ENCODE measurements at regions not wholly inside any gene's neighbourhood (a gene's known extent, or its start where the extent isn't known, plus 50 kb on each side); places are given as distances from the start of the nearest gene placed in this dataset.
"Not testable (repeated sequence)": the region's sequence is repeated elsewhere in the genome, so short reads cannot be mapped to it uniquely, and the experiment has no call there.

DNA sequence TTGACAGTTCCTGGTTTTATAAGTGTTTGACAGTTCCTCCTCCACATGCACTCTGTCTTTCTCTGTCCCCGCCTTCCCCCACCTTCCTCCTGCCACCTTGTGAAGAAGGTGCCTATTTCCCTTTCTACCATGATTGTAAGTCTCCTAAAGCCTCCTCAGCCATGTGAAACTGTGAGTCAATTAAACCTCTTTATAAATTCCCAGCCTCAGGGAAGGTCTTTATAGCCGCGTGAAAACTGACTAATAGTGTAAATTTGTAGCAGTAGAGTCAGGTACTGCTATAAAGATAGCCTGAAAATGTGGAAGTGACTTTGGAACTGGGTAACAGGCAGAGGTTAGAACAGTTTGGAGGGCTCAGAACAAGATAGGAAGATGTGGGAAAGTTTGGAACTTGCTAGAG is 88.7 kb upstream of the ADORA2B start:
- in situ Hi-C loops (cut with HindIII; ENCODE audit: low sequenced_read_pairs); DNase-seq (ENCODE audit: low spot score): not testable (repeated sequence)

DNA sequence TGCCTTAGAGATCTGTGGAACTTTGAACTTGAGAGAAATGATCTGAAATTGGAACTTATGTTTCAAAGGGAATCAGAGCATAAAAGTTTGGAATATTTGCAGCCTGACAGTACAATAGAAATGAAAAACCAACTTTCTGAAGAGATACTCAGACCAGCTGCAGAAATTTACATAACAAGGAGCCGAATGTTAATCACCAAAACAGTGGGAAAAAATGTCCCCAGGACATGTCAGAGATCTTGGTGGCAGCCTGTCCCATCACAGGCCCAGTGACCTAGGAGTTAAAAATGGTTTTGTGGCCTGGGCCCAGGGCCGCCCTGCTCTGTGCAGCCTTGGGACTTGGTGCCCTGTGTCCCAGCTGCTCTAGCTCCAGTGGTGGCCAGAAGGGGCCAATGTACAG is 88.2 kb upstream of the ADORA2B start:
- DNase-seq (ENCODE audit: low spot score); in situ Hi-C loops (cut with HindIII; ENCODE audit: low sequenced_read_pairs): not testable (repeated sequence)

DNA sequence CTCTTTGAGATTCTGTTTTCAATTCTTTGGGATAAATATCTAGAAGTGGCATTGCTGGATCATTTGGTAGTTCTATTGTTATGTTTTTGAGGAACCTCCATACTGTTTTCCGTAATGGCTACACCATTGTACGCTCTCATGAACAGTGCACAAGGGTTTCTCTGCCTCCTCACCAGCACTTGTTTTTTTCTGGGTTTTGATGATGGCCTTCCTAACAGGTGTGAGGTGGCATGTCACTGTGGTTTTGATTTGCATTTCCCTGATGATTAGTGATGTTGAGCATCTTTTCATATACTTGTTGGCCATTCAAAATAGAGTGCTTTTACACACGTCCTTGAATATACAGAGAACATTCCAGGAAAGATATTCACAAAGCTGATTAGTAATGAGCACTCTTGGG is 86.8 kb upstream of the ADORA2B start:
- DNase-seq (ENCODE audit: low spot score); in situ Hi-C loops (cut with HindIII; ENCODE audit: low sequenced_read_pairs): not testable (repeated sequence)

DNA sequence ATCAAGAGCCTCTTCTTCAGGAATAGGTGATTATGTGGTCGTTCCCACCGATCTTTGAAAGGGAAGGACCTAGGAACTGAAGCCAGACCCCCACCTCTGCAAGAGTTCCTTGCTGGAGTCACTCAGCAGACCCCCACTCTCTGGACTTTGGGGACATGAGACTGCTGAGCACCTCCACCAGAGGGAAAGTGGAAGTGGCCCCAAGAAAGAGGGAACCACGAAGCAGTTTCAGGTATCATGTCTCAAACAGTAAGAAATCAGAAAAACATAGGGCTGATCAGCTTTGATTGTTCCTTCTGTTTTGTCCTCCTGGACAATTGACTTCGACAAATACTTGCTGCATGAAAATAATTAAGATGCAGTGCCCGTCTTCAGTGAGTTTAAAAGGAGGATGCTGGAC is 84.2 kb upstream of the ADORA2B start:
- in situ Hi-C loops (cut with HindIII; ENCODE audit: low sequenced_read_pairs); DNase-seq (ENCODE audit: low spot score): not testable (repeated sequence)

DNA sequence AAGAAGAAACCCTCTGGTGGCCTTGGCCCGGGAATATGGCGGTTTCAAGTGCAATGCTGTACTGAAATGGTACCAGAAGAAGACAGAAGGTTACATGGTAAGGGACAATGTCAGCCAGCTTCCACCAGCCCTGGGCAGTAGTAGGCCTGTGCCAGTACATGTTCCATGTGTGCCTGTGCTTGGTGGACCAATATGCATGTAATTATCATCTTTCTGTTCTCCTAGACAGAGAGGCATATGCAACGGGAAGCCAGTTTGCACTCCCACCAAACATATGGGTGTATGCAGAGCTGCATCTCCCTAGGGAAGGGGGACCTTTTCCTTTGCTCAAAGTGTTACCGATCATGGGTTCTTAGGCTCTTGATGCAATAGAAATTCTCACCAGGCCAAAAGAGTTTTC is 80.9 kb upstream of the ADORA2B start:
- in situ Hi-C loops (cut with HindIII; ENCODE audit: low sequenced_read_pairs); DNase-seq (ENCODE audit: low spot score): not testable (repeated sequence)

DNA sequence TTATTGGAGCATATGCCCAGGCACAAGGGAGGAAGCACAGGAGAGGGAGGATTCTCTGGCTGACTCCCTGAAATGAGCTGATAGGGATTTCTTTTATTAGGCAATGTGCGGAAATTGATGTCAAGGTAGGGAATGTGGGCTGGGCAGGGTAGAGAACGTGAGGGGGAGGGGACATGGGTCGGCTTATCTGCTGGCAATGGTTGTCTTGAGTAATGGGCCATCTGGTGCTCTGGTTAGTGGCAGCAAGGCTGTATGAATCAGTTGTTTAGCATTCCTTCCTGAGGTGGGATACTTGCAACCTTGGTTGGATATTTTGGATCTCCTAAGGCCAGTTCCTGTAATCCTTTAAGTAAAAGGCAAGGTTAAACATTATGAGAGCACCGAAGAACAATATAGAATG is 80.5 kb upstream of the ADORA2B start:
- DNase-seq (ENCODE audit: low spot score); in situ Hi-C loops (cut with HindIII; ENCODE audit: low sequenced_read_pairs): not testable (repeated sequence)

DNA sequence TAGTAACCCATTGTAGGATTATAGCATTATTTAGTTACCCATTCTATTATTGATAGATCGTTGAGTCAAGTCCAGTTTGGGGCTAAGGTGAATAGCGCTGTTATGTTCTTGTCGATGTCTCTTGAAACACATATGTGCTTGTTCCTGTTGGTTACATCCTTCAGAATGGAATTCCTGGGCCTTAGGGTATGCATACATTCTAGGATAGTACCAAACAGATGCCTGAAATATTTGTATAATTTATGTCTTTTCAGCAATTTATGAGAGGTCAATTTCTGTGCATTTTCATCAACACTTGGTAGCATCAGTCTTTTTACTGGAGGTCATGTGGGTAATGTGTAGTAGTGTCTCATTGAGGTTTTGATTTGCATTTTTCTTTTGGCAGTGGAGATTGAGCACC is 78.9 kb upstream of the ADORA2B start:
- DNase-seq (ENCODE audit: low spot score); in situ Hi-C loops (cut with HindIII; ENCODE audit: low sequenced_read_pairs): not testable (repeated sequence)

DNA sequence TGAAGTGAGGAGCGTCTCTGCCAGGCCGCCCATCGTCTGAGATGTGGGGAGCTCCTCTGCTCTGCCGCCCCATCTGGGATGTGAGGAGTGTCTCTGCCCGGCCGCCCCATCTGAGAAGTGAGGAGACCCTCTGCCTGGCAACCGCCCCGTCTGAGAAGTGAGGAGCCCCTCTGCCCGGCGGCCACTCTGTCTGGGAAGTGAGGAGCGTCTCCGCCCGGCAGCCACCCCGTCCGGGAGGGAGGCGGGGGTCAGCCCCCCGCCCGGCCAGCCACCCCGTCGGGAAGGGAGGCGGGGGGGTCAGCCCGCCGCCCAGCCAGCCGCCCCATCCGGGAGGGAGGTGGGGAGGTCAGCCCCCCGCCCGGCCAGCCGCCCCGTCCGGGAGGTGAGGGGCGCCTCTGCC is 77.6 kb upstream of the ADORA2B start:
- in situ Hi-C loops (cut with HindIII; ENCODE audit: low sequenced_read_pairs) = not testable (repeated sequence)

DNA sequence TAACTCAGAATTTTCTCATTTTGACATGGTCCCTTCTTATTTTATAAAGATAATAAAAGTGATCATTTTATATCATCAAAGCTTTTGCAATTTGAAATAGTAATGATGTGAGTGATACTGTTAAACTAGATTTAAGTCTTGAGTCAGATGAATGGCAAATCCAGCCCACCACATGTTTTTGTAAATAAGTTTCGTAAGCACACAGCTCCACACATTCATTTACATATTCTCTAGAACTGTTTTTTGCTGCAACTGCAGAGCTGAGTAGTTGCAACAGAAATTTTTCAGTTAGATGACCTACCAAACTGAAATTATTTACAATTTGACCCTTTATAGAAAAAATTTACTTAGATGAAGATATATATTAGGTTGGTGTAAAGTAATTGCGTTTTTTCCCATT is 75.1 kb upstream of the ADORA2B start:
- DNase-seq (ENCODE audit: low spot score); in situ Hi-C loops (cut with HindIII; ENCODE audit: low sequenced_read_pairs): not testable (repeated sequence)

More for the DNA sequence above, 77.6 kb upstream of the ADORA2B start:
- not testable (repeated sequence) for DNase-seq (ENCODE audit: low spot score)

DNA sequence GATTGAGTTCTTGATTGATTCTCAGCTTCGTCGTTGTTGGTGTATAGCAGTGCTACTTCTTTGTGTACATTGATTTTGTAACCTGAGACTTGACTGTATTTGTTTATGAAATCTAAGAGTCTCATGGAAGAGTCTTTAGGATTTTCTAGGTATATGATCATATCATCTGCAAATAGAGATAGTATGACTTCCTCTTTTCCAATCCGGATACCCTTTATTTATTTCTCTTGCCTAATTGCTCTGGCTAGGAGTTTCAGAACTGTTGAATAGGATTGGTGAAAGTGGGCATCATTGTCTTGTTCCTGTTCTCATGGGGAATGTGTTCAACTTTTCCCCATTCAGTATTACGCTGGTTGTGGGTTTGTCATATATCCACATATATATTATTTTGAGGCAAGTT is 72.3 kb upstream of the ADORA2B start:
- DNase-seq (ENCODE audit: low spot score); in situ Hi-C loops (cut with HindIII; ENCODE audit: low sequenced_read_pairs): not testable (repeated sequence)

DNA sequence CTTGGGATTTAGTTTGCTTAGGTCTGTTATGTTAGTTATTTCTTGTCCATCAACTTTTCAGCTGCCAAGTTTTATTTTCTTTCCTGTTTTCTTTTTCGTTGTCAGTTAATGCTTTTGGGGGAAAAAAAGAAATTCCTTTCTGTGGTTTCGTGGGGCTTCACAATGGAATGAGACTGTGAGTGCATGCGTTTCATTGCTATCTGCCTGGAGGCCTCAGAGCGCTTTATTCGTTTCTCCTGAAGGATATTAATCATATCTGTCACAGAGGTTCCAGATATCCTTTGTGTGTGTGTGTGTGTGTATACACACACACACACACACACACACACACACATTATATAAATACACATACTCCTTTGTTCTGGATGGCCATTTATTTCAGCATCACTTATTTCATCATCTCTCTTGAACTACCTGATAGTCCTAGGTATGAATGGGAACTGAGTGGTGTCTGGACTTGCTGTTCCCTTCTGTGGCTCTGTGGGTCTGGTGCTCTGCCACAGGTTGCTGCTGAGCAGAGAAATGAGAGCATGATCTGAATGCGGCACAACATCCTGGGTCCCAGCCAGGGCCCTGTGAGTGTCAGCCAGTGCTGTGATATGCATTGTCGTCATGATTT is 66.9 kb upstream of the ADORA2B start:
- DNase-seq (ENCODE audit: low spot score); in situ Hi-C loops (cut with HindIII; ENCODE audit: low sequenced_read_pairs): not testable (repeated sequence)

DNA sequence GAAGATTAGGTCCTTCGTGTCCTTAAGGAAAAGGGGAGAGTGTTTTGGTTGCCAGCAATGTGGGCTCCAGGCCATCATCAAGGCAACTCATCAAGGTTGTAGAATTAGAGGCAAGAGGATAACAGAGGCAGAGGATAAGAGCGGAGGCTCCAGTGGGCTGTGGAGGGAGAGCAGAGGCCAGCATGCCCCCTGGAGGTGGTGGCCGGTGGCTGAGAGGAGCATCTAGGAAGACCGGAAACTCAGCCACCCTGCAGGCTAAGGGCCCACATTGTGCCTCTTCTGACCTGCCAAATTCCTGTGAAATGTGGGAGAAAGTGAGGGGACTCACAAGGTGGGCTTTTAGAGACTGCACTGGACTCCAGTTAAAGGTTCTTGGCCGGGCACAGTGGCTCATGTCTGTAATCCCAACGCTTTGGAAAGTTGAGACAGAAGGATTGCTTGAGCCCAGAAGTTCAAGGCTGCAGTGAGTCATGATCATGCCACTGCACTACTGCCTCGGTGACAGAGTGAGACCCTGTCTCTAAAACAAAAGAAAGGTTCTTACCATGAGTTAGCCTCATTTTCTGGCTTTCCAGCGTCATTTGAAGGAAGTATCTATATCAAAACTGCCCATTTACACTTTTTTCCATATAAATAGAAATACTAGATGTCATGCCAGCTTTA is 62.7 kb upstream of the ADORA2B start:
- in situ Hi-C loops (cut with HindIII; ENCODE audit: low sequenced_read_pairs) = no loop called here

DNA sequence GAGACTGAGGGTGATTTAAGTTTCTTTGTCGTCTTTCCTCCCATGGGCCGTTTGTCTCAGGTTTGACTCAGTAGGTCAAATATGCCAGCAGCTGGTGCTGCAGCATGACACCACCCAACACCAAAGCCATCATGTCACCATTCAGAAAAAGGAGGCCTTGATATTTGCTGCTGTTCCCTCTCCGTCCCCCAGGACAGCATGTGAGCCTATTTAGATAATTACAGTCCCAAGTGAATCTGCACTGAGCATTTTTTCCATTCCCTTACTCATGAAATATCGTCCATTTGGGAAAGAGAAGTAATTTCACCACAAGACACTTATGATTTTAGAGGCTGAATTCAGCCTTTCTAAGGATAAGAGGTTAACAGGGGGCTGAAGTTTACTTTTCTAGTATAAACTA is 62.2 kb upstream of the ADORA2B start:
- in situ Hi-C loops (cut with HindIII; ENCODE audit: low sequenced_read_pairs) = no loop called here
- DNase-seq (ENCODE audit: low spot score) = no peak

More for the DNA sequence above, 62.7 kb upstream of the ADORA2B start:
- no peak for DNase-seq (ENCODE audit: low spot score)

DNA sequence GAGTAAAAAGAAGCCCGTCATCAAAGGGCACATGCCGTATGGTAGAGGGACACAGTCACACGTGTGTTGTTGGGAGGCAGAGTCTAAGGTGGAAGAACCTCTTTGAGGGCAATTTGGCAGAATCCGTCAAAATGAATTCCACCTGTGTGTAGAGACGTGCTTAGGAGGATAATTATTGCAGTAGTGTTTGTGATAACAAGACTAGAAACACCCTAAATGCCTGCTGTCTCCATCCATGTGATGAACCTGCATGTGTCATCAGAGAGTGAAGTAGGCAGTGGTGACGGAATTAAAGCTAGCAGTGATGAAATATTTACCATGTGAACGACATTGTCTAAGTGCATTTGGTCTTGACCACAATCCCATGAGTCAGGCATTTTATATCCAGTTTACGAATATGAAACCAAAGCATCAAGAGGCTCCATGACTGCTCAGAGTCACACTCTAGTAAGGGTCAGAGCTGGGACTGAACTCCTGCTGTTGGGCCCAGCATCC is 61.3 kb upstream of the ADORA2B start:
- DNase-seq (ENCODE audit: low spot score) = no peak
- in situ Hi-C loops (cut with HindIII; ENCODE audit: low sequenced_read_pairs) = no loop called here

DNA sequence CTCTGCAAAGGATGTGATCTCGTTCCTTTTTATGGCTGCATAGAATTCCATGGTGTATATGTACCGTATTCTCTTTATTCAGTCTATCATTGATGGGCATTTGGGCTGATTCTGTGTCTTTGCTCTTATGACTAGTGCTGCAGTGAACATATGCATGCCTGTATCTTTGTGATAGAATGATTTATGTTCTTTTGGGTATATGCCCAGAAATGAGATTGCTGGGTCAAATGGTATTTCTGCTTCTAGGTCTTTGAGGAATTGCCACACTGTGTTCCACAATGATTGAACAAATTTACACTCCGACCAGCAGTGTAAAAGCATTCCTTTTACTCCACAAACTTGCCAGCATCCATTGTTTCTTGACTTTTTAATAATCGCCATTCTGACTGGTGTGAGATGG is 60.2 kb upstream of the ADORA2B start:
- in situ Hi-C loops (cut with HindIII; ENCODE audit: low sequenced_read_pairs) = no loop called here
- DNase-seq (ENCODE audit: low spot score) = no peak

DNA sequence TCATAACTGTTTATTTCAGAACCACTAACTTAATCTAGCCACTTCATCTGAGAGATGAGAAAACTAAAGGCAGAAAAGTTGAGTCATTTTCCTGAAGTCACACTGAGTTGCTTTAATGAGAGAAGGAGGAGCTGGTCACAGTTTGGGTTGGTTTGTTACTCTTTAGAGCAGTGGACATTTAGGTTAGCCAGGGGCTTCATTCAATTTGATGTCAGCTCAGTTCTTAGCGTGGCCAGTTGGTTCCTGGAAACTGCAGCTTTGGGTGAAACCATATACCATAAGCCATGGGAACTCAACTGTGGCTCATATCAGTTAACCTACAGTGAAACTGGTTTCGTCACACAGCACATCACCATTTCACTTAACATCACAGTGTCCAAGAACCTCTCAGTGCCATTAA is 59.2 kb upstream of the ADORA2B start:
- in situ Hi-C loops (cut with HindIII; ENCODE audit: low sequenced_read_pairs) = no loop called here
- no peak for DNase-seq (ENCODE audit: low spot score)

DNA sequence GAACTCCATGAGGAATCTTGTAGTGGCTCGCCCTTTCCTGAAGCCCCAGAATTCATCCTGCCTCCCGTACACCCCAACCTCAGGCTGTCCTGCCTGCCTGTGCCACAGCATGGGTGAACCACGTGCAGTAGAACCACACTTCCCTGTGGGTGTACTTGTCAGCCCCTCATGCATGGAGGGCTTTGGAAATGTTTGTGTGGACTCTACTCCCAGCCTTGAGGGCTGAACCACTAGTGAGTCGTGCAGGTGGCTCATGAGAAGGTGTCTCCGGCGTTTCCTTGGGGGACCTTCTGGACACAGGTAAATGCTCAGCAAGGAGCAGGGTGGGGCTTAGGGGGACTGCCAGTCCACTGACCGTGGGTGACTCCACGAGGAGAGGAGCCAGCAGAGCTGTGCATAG is 58.7 kb upstream of the ADORA2B start:
- in situ Hi-C loops (cut with HindIII; ENCODE audit: low sequenced_read_pairs) = no loop called here
- DNase-seq (ENCODE audit: low spot score) = no peak

DNA sequence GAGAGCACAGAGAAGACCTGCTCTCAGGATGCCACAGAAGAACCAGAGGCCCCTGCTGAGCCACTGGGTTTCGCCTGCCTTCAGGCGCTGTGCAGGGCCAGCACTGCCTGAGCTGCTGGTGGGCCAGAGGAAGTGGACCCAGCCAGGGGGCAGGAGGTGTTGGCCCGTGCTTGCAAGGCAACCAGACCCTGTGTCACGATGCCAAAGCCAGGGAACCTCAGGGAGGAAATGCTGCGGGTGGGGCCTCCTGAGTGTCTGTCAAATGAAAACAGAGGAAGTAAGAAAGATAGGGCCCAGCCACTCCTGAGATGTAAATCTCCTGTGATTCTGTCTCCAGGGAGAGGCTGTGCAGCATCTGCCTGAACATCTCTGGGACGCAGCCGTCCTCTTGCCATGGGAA is 58.1 kb upstream of the ADORA2B start:
- no peak for DNase-seq (ENCODE audit: low spot score)
- in situ Hi-C loops (cut with HindIII; ENCODE audit: low sequenced_read_pairs) = no loop called here

DNA sequence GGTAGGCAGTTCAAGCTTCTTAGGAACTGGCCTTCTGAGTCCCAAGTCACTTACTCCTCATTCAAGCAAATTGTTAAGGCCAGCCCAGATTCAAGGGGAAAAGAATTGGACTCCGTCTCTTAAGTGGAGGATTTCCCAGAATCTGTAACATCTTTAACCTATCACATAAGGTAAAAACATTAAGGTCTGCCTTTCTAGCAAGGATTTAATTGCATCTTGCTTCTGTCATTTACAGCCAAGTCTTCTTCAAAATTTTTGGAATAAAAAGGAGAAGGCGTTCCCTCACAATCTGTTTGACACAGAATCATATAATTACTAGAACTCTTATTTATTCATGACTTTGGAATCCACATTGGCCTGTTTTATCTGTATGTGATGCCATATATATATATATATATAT is 56.5 kb upstream of the ADORA2B start:
- in situ Hi-C loops (cut with HindIII; ENCODE audit: low sequenced_read_pairs) = no loop called here

DNA sequence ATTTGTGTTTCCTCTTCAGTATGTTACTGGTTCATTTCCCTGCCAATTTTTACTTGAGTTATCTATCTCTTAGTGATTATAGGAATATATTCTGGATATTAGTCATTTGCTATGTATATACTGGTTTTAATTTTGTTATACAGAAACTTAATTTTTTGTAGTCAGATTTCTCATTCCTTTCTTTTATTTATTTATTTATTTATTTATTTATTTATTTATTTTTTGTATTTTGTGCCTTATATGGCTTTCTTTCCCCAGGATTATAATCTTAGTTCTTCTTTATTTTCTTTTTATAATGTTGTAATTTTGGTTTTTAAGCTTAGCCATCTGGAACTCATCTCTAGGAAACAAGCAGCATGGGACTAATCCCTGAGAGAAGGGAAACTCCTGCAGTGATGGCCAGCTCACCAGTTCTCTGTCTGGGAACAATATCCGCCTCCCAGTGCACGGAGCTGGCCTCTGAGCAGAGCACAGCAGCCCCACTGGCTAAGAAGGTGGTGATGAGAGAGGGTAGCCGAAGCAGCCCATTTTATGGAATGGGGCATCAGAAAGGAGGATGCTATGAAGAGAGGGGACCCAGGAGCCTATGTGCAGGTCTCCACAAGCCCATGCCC is 54.5 kb upstream of the ADORA2B start:
- in situ Hi-C loops (cut with HindIII; ENCODE audit: low sequenced_read_pairs) = no loop called here
- no peak for DNase-seq (ENCODE audit: low spot score)

More for the DNA sequence above, 56.5 kb upstream of the ADORA2B start:
- no peak for DNase-seq (ENCODE audit: low spot score)

Data from G401 (cell line).